Naive B cell (primary cell): ENCODE measurements at regions not wholly inside any gene's neighbourhood (a gene's known extent, or its start where the extent isn't known, plus 50 kb on each side); places are given as distances from the start of the nearest gene placed in this dataset.
"Not testable (repeated sequence)": the region's sequence is repeated elsewhere in the genome, so short reads cannot be mapped to it uniquely, and the experiment has no call there.

ENCODE experiments used
- ATAC-seq, 2 donors: fragments of 150-1000 bp; cut with Tn5 transposase; 2 replicates each; pipeline ENCODE4 v1.10.0; 2021; ENCODE audit warnings: low read depth in 2 of 2, mild to moderate bottlenecking in 2 of 2, moderate library complexity in 2 of 2
- DNase-seq: peaks from one replicate; pipeline ENCODE4 v3.0.0; 2022
- H3K27ac Mint-ChIP-seq, 6 donors: one replicate each; pipeline ENCODE4 v1.8.0; 2020 to 2022; ENCODE audit warnings: mild to moderate bottlenecking in 6 of 6, mixed read lengths in 6 of 6, moderate library complexity in 5 of 6, inconsistent platforms in 2 of 6
- H3K27me3 Mint-ChIP-seq, 3 donors: one replicate each; pipeline ENCODE4 v1.8.0; 2021 to 2022; ENCODE audit warnings: mixed read lengths in 3 of 3, mild to moderate bottlenecking in 1 of 3
- H3K36me3 Mint-ChIP-seq, 2 donors: one replicate each; pipeline ENCODE4 v1.8.0; 2020 to 2022; ENCODE audit warnings: mixed read lengths in 2 of 2, inconsistent platforms in 1 of 2, mild to moderate bottlenecking in 1 of 2
- H3K4me1 Mint-ChIP-seq, 3 donors: one replicate each; pipeline ENCODE4 v1.8.0; 2020 to 2022; ENCODE audit warnings: mixed read lengths in 3 of 3, inconsistent platforms in 1 of 3, mild to moderate bottlenecking in 1 of 3, moderate library complexity in 1 of 3
- H3K4me3 Mint-ChIP-seq, 8 donors: one replicate each; pipeline ENCODE4 v1.8.0; 2020 to 2022; ENCODE audit warnings: mild to moderate bottlenecking in 8 of 8, mixed read lengths in 8 of 8, moderate library complexity in 8 of 8, inconsistent platforms in 2 of 8
- H3K9me3 Mint-ChIP-seq, 7 donors: one replicate each; pipeline ENCODE4 v1.8.0; 2020 to 2022; ENCODE audit warnings: mixed read lengths in 7 of 7, mild to moderate bottlenecking in 5 of 7, inconsistent platforms in 2 of 7, moderate library complexity in 1 of 7

DNA sequence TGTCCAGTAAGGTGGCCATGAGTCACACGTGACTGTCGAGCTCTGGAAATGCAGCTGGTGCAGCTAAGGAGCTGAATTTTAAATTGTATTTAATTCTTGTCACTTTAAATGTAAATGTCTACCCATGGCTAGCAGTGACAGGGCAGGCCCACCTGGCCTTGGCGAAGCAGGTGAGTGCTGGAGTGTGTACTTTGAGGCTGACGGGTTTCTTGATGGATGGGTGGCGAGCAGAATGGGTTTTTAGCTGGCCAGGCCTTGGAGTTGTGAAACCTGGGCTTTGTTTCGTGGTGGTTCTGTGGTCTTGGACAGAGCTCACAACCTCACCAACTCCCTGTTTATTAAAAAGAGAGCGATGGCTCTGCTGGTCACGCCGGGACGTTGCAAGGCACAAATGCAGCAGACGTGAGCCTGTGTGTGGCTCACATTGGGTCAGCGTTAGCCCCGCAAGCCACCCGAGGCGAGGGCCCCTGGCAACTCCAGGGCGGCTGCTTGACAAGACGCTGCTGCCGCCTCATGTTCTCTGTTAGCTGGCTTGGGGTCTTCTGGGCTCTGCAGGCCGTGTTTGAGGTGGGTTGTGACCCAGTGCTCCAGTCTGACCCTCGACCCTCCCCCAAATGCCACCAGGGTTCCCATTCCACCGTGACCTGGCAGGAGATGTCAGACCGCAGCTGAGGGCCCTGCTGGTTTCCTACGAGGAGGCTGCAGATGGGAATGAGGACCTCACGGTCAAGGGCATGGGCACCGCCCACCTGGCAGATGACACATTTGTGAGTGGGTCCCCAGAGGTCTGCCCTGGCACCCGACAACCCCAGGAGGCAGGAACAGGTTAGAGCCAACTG, 184.1 kb upstream of the ZNF469 start:
- peak overlapping the region in 1 of 6 donors; percentile 54 for H3K27ac Mint-ChIP-seq
- not testable (repeated sequence) for DNase-seq, H3K9me3 Mint-ChIP-seq, ATAC-seq, H3K4me3 Mint-ChIP-seq, H3K4me1 Mint-ChIP-seq, H3K36me3 Mint-ChIP-seq
- peaks cover 0 to 13% (median 3%) of the 10 kb centered on the region in 3 donors for H3K27me3 Mint-ChIP-seq

DNA sequence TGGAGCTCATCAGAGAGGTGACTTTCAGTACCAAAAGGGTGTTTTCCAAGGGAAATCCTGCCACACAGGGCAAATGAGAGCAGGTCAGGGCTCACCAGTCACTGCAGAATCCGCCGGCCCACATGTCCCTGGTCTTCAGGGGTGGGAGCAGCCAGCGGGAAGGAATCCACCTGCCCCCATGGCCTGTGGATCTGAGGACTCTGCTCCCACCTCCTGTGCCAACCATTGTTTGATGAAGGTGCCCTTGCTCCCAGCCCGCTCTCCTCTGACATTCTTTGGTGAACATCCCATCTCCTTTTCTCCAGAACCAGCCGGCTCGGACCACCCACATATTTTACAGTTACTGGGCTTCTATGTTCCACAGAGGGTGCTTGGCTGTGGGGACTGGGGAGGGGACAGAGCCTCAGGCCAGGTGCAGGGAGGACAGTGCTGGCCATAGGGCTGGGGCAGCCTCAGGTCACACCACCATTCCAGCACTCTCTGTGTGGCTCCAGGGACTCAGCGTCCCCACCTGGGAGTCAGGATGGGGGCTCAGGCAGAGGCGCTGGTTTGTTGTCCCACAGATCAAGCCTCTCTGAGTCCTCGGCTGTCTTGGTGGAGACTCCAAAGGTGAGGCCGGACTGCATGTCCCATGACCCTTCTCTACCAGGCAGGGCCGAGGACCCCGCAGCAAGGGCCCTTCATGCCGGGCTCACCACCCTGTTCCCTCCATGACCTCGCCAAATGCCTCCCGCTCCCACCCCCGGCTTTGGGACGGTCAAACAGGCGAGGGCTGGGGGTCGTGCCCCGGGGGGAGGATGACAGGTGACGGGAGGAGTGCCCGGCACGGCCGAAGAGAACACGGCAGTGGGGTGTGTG, 183.2 kb upstream of the ZNF469 start:
- DNase-seq, H3K9me3 Mint-ChIP-seq, H3K36me3 Mint-ChIP-seq, H3K4me1 Mint-ChIP-seq, ATAC-seq, H3K4me3 Mint-ChIP-seq: not testable (repeated sequence)
- peak overlapping the region in 1 of 6 donors; percentile 49 for H3K27ac Mint-ChIP-seq
- H3K27me3 Mint-ChIP-seq, result peaks cover 0 to 13% (median 3%) of the 10 kb centered on the region in 3 donors

DNA sequence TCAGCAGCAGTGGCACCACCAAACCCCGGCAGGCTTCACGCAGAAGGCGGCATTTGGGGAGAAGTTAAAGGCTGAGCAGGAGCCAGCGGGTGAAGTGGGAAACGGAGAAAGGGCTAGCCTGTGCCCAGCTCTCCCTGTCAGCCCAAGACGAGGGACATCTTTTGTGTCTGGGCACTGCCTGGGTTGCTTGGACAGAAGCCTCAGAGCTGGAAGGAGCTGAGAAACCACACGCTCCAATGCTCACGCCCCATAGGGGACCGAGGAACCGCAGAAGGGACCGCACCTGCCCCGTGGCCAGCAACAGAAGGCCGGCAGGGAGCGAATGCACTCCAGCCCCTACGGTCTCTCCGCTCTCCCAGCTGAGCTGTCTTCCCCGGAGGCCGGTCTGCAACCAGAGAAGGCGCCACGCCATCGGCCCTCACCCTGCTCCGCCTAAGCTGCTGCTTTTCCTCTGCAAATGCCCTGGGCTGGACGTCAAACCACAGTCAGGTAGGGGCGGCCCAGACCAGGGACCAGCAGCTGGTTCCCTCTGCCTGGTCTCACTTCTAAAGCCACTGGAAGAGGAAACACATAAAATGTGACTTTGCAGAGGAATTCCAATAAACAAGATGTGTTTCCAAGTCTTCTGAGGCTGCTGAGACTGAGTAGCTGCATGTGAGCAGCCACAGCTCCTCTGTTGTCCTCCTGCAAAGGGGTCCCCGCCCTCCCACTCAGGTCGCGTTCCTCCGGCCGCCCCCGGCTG, 182.4 kb upstream of the ZNF469 start:
- H3K4me3 Mint-ChIP-seq, H3K27ac Mint-ChIP-seq, H3K9me3 Mint-ChIP-seq, ATAC-seq, H3K36me3 Mint-ChIP-seq, H3K4me1 Mint-ChIP-seq, DNase-seq: not testable (repeated sequence)
- H3K27me3 Mint-ChIP-seq, result peaks cover 0 to 13% (median 3%) of the 10 kb centered on the region in 3 donors

DNA sequence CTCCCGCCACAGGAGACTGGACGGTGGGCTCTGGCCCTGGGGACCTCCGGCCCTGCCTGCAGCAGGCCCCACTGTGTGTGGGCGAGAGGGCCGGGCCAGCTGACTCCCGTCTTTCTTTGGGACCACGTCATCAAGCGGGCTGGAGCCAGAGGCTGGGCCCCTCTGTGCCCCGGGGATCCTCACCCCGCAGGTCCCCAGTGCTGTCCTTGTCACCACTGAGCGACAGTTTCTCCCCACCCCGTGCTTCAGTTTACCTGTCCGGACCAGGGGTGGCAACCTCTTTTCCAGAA, 181.9 kb upstream of the ZNF469 start:
- no peaks in the 10 kb centered on the region for H3K36me3 Mint-ChIP-seq
- ATAC-seq (no peak), DNase-seq (no peak)
- peaks cover 0 to 2% (median 0%) of the 10 kb centered on the region in 7 donors for H3K9me3 Mint-ChIP-seq
- H3K27me3 Mint-ChIP-seq, result peaks cover 0 to 13% (median 3%) of the 10 kb centered on the region in 3 donors
- no peak overlapping the region for H3K27ac Mint-ChIP-seq
- no peak overlapping the region for H3K4me3 Mint-ChIP-seq
- no peaks in the 10 kb centered on the region for H3K4me1 Mint-ChIP-seq

DNA sequence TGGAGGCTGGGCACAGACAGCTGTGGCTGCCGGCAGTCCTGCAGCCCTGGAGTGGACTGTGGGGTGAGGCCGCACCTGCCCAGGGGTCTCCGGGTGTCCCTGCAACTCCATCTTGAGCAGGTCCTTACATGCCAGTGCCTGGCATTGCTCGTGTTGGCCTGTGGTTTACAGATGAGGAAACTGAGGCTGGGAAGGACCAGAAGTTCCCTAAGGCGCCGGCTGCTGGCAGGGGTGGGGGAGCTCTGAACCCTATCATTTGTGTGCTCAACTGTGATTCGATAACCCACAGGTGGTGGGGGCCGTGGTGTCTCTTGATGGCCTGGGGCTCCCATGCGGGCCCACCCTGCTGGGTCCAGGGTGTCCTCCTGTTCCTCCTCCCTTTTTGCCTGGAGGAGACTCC, 181.1 kb upstream of the ZNF469 start:
- H3K36me3 Mint-ChIP-seq, ATAC-seq, H3K4me1 Mint-ChIP-seq, DNase-seq, H3K4me3 Mint-ChIP-seq, H3K9me3 Mint-ChIP-seq, H3K27ac Mint-ChIP-seq: not testable (repeated sequence)
- peaks cover 0 to 13% (median 3%) of the 10 kb centered on the region in 3 donors for H3K27me3 Mint-ChIP-seq

DNA sequence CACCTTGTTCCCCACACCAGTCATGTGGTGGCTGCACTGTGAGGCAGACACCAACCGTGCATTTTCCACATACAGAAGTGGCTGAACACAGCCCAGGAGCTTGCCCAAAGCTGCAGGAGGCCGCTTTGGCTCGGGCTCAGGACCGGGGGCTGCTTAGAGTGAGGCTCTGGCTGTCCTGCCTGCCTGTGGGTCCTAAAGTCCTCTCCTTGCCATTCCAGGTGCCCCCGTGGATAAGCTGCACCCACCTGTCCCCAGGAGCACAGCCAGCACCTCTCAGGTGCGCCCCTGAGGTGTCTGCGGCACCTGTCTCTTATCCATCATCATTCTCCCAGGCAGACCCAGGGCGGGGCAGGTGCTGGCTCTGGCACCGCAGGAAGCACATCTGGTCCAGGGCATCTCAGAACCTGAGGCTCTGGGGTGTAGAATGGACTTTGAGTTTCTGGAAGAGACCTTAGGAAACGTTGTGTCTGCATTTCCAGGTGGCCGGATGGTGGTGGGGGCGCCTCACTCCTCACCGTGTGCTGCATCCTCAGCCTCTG, 180.5 kb upstream of the ZNF469 start:
- Mint-ChIP-seq H3K9me3 (peaks cover 0 to 2% (median 0%) of the 10 kb centered on the region in 7 donors), H3K36me3 (no peaks in the 10 kb centered on the region), H3K27ac (peak overlapping the region in 1 of 6 donors; percentile 36), H3K27me3 (peaks cover 0 to 13% (median 3%) of the 10 kb centered on the region in 3 donors), H3K4me3 (no peak overlapping the region), H3K4me1 (no peaks in the 10 kb centered on the region)
- DNase-seq, result no peak
- no peak for ATAC-seq

DNA sequence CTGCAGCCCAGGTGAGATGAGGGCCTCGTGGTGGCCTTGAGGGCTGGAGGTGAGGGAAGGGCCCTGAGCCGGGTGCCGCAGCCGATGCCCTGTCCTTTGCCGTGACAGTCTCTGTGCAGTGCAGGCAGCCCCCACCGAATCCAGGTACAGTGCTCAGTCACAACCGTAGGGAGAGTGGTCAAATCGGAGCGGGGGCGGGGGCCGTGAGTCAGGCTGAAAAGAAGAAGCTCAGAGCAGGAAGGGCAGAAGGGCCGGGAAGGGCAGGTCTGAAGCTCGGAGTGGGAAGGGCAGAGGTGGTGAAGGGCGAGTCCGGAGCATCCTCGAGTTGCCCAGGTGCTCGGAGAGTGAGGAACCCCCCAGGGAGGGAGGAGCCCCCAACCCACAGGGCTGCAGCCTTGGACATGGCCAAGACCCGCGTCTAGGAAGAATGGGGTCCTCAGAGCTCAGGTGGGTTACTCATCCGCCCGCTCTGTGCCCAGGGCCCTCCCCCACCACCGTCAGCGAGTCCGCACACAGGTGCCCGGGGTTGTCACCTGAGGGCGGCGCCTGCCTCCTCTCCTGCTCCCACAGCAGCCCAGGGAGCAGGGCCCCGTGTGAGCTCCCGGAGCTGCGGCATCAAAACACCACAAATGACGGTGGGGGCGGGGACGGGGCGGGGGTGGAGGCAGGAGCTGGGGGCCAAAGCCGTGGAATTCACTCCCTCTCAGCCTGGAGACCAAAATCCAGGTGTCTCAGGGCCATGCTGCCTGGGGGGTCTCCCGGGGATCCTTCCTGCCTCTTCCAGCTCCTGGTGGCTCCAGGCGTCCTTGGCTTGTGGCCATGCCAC, 179.7 kb upstream of the ZNF469 start:
- H3K27ac Mint-ChIP-seq, H3K4me1 Mint-ChIP-seq, DNase-seq, H3K36me3 Mint-ChIP-seq, H3K9me3 Mint-ChIP-seq, ATAC-seq: not testable (repeated sequence)
- peak overlapping the region in 1 of 8 donors; percentile 15 for H3K4me3 Mint-ChIP-seq
- H3K27me3 Mint-ChIP-seq, result peaks cover 0 to 13% (median 3%) of the 10 kb centered on the region in 3 donors

DNA sequence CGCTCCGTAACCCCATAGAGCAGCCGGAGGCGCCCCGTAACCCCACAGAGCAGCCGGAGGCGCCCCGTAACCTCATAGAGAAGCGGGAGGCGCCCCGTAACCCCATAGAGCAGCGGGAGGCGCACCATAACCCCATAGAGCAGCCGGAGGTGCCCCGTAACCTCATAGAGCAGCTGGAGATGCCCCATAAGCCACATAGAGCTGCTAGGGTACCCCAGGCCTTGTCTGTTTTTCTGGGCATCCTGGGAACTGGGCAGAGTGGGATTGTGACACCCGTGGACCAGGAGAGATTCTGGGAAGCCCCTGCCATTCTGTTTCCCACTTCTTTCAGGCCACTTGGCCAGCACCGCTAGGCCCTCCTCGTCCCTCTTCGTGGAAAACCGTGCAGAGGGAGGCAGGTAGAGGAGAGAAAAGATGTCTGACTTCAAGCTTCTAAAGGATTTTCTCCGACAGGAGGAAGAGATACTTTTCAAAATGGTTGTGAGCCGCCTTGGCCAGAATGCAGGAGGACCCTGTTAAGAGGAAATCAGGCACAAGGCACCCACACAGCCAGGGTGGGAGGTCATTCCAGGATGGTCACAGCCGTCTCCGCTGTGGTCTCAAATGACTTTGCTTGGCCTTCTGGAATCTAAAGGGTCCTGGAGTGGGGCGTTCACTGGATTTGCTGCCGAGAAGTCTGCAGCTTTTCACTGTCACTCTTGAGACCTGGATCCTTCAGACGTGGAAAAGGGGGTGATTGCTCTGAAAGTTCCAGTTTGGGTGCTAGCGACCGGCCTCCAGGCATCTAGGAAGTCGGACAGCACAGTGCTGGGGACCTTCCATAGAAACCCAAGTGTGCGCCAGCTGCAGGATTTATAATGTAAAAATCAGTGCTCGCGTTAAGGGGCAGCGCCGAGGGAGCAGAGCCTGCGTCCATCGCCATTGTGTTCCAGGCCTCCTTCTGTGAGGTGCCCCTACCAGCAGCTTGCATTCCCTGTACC, 178.3 kb upstream of the ZNF469 start:
- DNase-seq, H3K9me3 Mint-ChIP-seq, H3K36me3 Mint-ChIP-seq, H3K4me3 Mint-ChIP-seq, H3K4me1 Mint-ChIP-seq, ATAC-seq, H3K27ac Mint-ChIP-seq: not testable (repeated sequence)
- H3K27me3 Mint-ChIP-seq, result peaks cover 0 to 18% (median 3%) of the 10 kb centered on the region in 3 donors

DNA sequence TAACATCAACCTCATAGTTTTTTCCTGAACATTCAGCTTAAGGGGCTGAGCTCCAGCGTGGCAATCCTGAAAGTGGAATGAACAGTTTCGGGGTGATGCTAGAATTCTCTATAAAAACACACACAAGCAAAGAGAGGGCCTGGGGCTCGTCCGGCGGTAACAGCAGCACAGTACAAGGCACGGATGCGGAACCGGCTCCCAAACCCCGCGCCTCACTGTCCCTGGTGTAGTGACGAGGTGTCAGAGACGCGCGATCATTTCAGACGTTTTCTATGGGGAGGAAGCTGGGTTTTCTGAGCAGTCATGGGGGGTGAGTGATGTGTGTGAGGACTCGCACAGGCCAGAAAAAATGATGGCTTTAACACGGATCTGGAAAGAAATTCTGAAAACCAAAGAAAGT, 177.3 kb upstream of the ZNF469 start:
- DNase-seq, result not testable (repeated sequence)

DNA sequence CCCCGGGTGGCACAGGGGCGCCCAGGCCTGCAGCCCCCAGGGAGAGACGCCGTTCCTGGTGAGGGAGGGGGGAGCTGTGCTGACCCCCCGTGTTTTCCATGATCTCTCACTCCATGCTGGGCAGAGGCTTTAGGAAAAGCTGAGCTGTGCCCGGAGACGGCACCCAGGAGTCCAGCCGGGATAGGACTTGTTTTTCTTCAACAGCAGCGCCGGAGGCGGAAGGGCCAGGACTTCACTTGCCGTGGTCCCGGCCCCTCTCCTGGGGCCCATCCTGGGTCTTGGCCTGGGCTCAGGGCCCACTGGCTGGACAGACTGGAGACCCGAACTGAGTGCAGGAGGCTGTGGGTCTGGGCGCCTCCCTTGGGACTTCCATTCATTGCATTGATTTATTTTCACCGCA, 176.8 kb upstream of the ZNF469 start:
- not testable (repeated sequence) for ATAC-seq, H3K4me3 Mint-ChIP-seq, H3K9me3 Mint-ChIP-seq, H3K36me3 Mint-ChIP-seq, DNase-seq, H3K4me1 Mint-ChIP-seq, H3K27ac Mint-ChIP-seq
- peaks cover 0 to 17% (median 3%) of the 10 kb centered on the region in 3 donors for H3K27me3 Mint-ChIP-seq

More for the DNA sequence above, 177.3 kb upstream of the ZNF469 start:
- not testable (repeated sequence) for H3K4me1 Mint-ChIP-seq, H3K27ac Mint-ChIP-seq, ATAC-seq, H3K4me3 Mint-ChIP-seq, H3K9me3 Mint-ChIP-seq, H3K36me3 Mint-ChIP-seq
- peaks cover 0 to 17% (median 3%) of the 10 kb centered on the region in 3 donors for H3K27me3 Mint-ChIP-seq

DNA sequence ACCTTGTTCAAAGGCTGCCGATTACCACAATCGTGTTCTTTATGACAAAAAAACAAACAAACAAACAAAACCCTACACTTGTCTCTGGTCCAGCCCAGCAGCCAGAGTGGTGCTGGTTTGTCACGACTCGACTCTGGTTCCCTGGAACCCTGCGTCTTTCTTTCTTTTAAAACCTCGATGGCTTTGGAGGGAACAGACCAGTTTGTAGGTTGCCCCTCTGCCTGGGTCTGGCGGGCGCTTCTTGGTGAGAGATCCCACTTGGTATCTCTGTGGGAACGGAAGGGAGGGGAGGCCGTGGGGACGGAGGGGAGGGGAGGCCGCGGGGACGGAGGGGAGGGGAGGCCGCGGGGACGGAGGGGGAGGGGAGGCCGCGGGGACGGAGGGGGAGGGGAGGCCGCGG, 176.2 kb upstream of the ZNF469 start:
- H3K9me3 Mint-ChIP-seq, H3K36me3 Mint-ChIP-seq, H3K4me3 Mint-ChIP-seq, H3K4me1 Mint-ChIP-seq, ATAC-seq, DNase-seq, H3K27ac Mint-ChIP-seq: not testable (repeated sequence)
- peaks cover 0 to 17% (median 3%) of the 10 kb centered on the region in 3 donors for H3K27me3 Mint-ChIP-seq

DNA sequence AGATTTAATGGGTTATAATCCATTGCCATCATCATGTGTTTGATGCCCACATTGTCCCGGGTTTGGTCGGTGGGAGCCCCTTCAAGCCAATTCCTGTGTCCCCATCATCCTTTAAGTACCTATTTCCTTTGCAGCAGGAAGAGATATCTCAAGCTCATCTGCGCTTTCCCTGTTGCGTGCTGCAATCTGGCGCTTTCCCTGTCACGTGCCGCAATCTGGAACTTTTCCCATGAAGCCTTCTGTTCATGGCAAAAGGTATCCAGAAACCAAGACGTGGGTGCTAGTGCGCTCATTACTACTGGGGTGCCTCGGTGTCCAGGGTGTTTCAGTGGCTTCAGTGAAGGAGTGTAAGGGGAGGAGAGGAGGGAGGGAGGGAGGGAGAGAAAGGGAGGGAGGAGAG, 174.6 kb upstream of the ZNF469 start:
- no peak for ATAC-seq

More for the DNA sequence above, 174.6 kb upstream of the ZNF469 start:
- Mint-ChIP-seq H3K9me3 (peaks cover 0 to 7% (median 3%) of the 10 kb centered on the region in 7 donors), H3K27ac (no peak overlapping the region), H3K36me3 (no peaks in the 10 kb centered on the region), H3K27me3 (peaks cover 0 to 11% (median 3%) of the 10 kb centered on the region in 3 donors), H3K4me1 (no peaks in the 10 kb centered on the region), H3K4me3 (no peak overlapping the region)
- no peak for DNase-seq
